Esophagus squamous epithelium (tissue), 4 donors: ENCODE measurements at regions not wholly inside any gene's neighbourhood (a gene's known extent, or its start where the extent isn't known, plus 50 kb on each side); places are given as distances from the start of the nearest gene placed in this dataset.

Experiments used
- CTCF ChIP-seq, 6 experiments: fragments of 450-650 bp in 4 of 6; fragments of 200-600 bp in 2 of 6; sonication (generic) in 2 of 6; IDR thresholded peaks; one replicate each; pipeline ENCODE4 v1.5.1; 2016 to 2019; ENCODE audit warnings: antibody characterized with exemption in 6 of 6, mild to moderate bottlenecking in 4 of 6, moderate library complexity in 4 of 6
- POLR2A ChIP-seq, 4 donors: fragments of 450-650 bp; IDR thresholded peaks; one replicate each; pipeline ENCODE4 v1.6.1; 2017; ENCODE audit warnings: antibody characterized with exemption in 4 of 4, mild to moderate bottlenecking in 4 of 4, moderate library complexity in 3 of 4

DNA sequence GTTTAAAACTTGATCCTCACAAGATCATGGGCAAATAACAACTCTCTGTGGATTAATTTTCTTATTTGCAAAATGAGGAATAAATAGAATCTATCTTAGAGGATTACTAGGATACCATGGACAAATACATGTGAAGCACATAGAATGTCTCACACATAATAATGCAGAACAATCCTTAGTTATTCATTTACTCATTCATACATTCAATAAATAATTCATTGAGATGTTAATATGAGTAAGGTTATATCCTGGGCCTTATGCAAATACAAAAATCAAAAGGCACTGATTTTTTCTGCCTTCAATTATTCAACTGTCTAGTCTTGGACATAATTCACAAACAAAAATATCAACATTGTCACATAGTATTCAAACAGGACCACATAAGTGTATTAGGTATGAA, 654.1 kb downstream of the MECOM start:
- no peak for TF ChIP-seq POLR2A (IDR thresholded peaks at IDR 0.05)
- no peak for TF ChIP-seq CTCF (IDR thresholded peaks at IDR 0.05)
